SU-DHL-6 (cell line): ENCODE measurements at regions not wholly inside any gene's neighbourhood (a gene's known extent, or its start where the extent isn't known, plus 50 kb on each side); places are given as distances from the start of the nearest gene placed in this dataset.

Source experiments
- CTCF ChIP-seq: fragments of 200-600 bp; sonication (generic); IDR thresholded peaks from one replicate; pipeline ENCODE4 v1.5.1; 2017; ENCODE audit warnings: antibody characterized with exemption, mild to moderate bottlenecking, low read length, moderate library complexity; ENCODE audit not compliant: insufficient read depth, poor library complexity, severe bottlenecking
- EZH2phosphoT487 ChIP-seq: fragments of 200-600 bp; sonication (generic), shearing (Covaris generic); conservative IDR thresholded peaks from 2 replicates; pipeline ENCODE4 v1.6.1; 2018; ENCODE audit warnings: mild to moderate bottlenecking, antibody characterized with exemption, low read length, moderate library complexity, mixed read lengths

GRCh38 chr2:145085612-145086011, 565.7 kb upstream of the ZEB2 start:
- TF ChIP-seq CTCF = no peak
- no peak for TF ChIP-seq EZH2phosphoT487
